ENCODE measurements at regions not wholly inside any gene's neighbourhood (a gene's known extent, or its start where the extent isn't known, plus 50 kb on each side); places are given as distances from the start of the nearest gene placed in this dataset.

- no peak for DNase-seq (ENCODE audit: low read depth in 2 of 3, low spot score in 1 of 3)
These were observed 81.2 kb downstream of the C16orf95 start for GRCh38 chr16:87235810-87236515.

DNA sequence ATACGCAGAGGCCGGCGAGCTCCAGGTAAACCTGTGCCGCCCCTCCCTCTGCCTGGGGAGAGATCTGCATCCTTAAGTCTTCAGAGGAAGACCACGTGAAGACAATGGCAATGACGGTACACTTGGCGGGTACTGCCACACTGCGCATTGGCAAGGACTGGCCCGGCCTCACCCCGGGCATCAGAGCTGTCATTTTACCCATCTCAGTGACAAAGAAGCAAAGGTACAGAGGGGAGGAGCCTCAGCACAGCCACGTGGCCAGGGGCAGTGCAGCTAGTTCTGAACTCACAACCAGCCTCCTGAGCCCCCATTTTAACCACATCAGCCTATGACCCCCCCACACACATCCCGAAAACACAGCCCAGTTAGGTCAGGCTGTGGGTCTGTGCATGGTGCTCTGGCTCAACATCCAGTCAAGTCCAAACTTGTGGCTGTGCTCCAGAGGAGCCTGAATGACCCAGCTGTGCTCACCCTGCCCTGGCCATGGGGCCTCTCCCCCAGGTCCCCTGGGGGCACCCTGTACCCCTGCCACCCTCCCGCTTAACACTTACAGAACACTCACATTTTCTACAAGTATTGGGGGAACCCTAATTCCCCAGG is 80.6 kb downstream of the C16orf95 start:
- DNase-seq (ENCODE audit: low read depth in 2 of 3, low spot score in 1 of 3): no peak

DNA sequence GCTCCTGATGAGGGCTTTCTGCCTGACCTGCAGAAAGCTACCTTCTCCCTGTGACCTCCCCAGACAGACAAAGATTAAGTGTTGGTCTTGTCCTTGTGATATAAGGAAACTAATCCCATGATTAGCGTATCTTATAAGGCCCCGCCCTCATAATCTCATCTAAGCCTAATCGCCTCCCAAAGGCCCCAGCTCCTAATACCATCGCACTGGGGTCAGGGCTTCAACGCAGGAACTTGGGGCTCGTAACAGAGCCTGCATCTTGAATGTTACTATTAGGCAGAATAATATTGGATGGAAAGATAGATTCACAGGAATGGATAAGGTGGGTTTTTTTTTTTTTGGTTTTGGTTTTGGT is 78.9 kb downstream of the C16orf95 start:
- DNase-seq (ENCODE audit: low read depth in 2 of 3, low spot score in 1 of 3): no peak

DNA sequence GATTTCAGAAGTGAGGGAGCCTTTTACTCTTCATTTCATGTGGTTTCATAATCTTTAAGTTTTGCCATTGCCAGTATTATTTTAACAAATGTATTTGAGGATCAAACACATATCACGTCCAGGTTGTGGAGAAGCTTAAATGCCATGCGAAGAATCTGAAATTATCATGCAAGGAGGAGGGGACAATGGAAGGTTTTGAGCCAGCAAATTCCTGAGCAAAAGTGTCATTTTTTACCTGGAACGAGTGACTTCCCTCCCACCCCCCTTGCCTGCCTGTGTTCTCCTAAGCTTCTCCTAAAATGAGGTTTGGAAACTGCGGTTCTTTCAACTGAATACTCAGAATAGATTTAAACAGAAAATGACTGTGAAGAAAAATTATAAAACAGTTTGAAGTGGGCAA is 77.6 kb downstream of the C16orf95 start:
- no peak for DNase-seq (ENCODE audit: low read depth in 2 of 3, low spot score in 1 of 3)

GRCh38 chr16:87240211-87241136 is 76.7 kb downstream of the C16orf95 start:
- no peak for DNase-seq (ENCODE audit: low read depth in 2 of 3, low spot score in 1 of 3)

DNA sequence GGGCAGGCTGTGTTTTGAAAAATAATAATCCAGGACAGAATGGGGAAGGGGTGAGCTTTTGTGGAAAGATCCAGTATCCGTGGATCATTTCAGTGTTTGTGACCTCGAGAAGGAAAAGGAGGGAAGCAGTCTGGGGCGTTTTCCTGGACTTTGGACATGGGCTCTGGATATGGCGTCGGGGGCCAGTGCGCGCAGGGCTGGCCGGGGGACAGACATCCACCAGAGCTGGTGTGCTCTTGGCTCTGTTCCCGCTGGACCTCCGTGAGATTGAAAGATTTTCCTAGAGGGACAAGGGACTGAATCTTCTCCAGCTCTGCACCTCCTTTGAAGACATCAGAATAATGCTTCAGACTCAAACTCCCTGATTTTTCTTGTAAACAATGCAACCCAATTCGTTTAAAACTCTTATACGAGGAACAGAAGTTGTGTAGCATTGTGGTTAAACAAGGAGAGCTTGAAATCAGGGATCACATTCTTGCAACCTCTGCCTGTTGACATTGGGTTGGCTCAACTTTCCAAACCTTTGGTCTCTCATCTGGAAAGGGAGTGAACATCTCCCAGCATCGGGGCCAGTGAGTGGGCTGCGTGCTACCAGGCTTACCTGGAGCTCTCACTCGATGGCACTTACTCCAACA is 75.9 kb downstream of the C16orf95 start:
- no peak for DNase-seq (ENCODE audit: low read depth in 2 of 3, low spot score in 1 of 3)

DNA sequence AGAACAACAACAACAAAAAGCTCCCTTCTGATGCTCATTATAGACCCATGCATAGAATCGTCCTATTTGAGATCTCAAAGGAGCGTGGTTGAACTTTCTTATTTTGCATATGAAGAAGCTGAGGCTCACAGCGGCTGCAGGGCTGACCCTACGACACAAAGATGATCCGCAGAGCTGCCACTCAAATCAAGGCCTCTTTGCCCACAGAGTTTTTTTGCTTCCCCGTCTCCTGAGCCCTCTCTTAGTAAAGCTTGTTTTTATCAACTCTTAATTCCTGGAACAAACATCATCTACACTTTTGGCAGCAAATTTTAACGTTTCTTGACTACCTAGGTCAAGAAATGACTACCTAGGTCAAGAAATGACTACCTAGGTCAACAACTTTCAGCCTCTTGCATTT is 73.7 kb downstream of the C16orf95 start:
- DNase-seq (ENCODE audit: low read depth in 2 of 3, low spot score in 1 of 3): no peak

- no peak for DNase-seq (ENCODE audit: low read depth in 2 of 3, low spot score in 1 of 3)
These were observed 72.5 kb downstream of the C16orf95 start for GRCh38 chr16:87244636-87245197.

GRCh38 chr16:87245511-87245910 is 71.7 kb downstream of the C16orf95 start:
- no peak for DNase-seq (ENCODE audit: low read depth in 2 of 3, low spot score in 1 of 3)

- no peak for DNase-seq (ENCODE audit: low read depth in 2 of 3, low spot score in 1 of 3)
These were observed 70.7 kb downstream of the C16orf95 start for GRCh38 chr16:87246269-87247065.

- DNase-seq (ENCODE audit: low read depth in 2 of 3, low spot score in 1 of 3): no peak
These were observed 68.5 kb downstream of the C16orf95 start for GRCh38 chr16:87248714-87249113.

DNA sequence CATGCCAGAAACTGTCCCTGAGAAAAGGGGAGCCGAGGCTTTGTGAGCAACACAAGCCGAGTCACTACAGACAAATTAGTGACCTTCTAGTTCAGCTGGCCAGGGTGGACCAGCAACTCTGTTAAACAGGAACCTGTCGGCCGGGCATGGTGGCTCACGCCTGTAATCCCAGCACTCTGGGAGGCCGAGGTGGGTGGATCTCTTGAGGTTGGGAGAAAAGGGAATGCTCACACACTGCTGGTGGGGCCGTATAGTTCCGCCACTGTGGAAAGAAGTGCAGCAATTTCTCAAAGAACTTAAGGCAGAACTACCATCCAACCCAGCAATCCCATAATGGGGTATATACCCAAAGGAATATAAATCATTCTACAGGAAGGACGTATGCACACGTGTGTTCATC is 67.8 kb downstream of the C16orf95 start:
- DNase-seq (ENCODE audit: low read depth in 2 of 3, low spot score in 1 of 3): no peak

DNA sequence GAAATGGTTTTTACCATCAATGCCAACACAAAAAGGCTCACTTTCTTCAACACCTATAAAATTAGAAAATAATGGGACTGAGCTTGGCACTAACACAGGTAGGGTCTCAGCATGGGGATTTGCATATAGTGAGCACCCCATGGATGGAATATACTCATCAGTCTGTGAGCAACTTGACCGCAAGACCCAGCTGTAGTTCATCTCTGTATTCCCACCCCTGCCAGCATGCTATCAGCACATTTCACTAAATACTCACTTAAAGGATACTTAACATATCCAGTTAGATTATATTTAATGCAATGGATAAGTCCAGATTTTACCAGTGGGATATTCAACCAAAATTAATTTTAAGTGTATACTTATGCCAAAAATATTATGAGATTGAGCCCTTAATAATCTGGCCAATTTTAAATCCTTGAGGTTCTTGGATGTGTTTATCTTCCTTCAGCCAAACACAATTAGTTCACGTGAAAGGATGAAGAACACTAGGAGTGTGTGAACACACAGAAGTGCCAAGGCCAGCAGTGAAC is 66.7 kb downstream of the C16orf95 start:
- DNase-seq (ENCODE audit: low read depth in 2 of 3, low spot score in 1 of 3): no peak

GRCh38 chr16:87252269-87252970 is 64.8 kb downstream of the C16orf95 start:
- no peak for DNase-seq (ENCODE audit: low read depth in 2 of 3, low spot score in 1 of 3)
